GM21526 (cell line): ENCODE measurements at regions not wholly inside any gene's neighbourhood (a gene's known extent, or its start where the extent isn't known, plus 50 kb on each side); places are given as distances from the start of the nearest gene placed in this dataset.

ENCODE experiments used
- ATAC-seq: cut with Tn5 transposase; IDR thresholded peaks from one replicate; pipeline ENCODE4 v1.9.1; 2021; ENCODE audit warnings: moderate library complexity; ENCODE audit not compliant: unreplicated experiment, low FRiP score

DNA sequence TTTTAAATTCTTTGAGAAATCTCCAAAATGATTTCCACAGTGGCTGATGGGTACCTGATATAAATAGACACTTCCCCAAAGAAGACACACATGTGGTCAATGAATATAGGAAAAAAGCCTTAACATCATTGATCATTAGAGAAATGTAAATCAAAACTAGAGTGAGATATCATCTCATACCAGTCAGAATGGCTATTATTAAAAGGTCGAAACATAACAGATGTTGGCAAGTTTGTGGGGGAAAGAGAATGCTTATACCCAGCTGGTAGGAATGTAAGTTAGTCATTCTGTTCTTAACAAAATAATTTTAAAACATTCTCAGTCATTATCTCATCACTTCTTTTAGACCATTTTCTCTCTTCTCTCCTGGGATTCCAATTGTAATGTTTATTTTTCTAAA lies 1666.0 kb upstream of the ACO1 start:
- no peak for ATAC-seq

DNA sequence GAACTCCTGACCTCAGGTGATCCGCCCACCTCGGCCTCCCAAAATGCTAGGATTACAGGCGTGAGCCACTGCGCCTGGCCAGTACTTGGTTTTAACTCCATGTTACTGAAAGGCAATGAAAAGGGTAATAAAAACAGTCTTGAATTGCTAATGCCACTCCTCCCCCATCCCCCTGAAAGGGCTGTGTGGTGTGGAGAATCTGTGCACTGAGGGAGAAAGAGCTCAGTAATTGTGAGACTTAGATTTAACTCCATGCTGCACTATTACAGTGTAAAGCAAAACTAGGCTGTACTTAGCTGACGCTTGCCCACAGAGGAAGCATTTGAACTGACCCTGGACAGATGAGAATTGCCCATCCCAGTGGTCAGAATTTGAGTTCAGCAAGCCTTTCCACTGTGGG lies 1662.4 kb upstream of the ACO1 start:
- no peak for ATAC-seq

DNA sequence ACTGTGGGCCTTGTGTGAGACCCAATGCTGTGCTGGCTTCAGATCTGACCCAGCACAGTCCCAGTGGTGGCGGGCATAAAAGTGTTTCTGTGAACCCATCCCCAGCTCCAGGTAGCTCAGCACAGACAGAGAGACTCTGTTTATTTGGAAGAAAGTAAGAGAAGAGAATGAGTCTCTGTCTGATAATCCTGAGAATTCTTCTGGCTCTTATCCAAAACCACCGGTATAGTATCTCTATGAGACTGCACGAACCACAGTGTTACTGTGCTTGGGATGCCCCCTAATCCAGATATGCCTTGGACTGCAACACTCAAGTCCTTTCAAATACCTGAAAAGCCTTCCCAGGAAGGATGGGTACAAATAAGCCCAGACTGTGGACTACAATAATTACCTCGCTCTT lies 1660.8 kb upstream of the ACO1 start:
- ATAC-seq, result no peak

DNA sequence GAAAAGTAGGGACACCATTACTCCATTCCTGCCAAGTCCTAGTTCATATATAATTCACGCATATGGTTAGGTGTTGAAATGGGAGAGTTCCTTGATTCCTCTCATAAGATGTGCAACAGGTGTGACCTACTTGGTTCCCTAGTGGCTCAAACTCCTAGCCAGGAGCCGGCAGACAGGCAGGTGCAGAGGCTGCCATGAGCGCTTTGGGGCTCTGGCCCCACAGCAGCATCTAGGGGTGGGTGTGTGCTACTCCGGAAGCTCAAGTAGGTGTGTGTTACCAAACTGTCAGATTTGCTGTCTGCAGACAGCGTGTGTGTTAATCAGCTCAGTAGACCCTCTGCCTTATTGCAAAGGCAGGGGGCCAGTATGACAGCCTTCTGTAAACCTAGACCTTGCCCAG lies 1652.4 kb upstream of the ACO1 start:
- no peak for ATAC-seq

DNA sequence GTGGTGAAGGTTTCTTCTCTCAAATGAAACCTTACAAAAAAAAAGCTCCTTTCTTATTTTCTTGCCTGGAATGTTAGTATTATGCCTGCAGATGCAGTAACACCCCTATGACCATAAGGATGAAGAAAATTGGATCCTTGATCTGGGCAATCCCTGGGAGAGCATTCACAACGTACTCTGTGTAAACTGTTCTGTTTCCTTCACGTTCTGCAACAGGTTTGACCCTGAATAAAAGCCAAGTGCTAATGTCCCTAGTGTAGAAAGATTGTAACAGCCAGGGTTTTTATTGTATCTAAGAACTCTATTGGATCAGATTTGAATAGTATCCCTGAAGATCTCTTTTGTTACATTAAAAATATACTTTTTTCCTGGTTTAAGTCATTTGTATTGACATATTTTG lies 1639.6 kb upstream of the ACO1 start:
- ATAC-seq, result no peak

DNA sequence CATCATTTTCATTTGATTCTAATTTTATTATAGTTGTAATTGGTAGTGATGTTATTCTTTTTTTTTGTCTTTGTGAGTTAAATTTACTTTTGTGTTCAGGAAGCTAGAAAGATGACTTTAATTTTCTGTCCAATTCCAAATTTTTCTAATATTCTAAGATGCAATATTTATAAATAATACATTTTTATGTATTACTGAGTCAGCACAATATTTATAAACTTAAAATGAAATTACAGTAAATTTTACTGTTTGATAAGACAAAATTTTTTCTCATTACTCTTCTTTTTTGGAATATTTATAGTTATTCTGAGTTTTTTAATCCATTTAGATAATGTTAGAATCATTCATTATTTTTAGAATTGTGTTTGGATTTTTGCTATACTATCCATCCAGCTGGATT lies 1637.9 kb upstream of the ACO1 start:
- ATAC-seq, result no peak

DNA sequence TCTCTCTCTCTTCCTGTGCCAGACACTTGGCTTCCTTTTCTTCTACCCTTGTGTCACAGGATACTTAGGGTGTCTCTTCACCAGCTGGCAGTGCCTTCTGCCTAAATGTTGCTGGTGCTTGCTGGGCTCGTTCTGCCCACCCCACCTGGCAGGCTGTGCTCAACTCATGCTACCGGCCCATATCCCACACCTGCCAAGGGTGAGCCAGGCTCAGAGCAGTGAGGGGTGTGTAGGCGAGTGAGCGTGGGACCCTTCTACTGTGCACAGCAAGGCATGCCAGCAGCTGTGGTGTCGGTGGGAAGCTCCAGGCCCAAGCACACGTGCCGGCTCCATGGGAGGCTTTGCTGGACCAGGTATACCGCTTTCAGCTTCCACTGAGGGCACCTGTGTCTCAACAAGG lies 1626.7 kb upstream of the ACO1 start:
- no peak for ATAC-seq

DNA sequence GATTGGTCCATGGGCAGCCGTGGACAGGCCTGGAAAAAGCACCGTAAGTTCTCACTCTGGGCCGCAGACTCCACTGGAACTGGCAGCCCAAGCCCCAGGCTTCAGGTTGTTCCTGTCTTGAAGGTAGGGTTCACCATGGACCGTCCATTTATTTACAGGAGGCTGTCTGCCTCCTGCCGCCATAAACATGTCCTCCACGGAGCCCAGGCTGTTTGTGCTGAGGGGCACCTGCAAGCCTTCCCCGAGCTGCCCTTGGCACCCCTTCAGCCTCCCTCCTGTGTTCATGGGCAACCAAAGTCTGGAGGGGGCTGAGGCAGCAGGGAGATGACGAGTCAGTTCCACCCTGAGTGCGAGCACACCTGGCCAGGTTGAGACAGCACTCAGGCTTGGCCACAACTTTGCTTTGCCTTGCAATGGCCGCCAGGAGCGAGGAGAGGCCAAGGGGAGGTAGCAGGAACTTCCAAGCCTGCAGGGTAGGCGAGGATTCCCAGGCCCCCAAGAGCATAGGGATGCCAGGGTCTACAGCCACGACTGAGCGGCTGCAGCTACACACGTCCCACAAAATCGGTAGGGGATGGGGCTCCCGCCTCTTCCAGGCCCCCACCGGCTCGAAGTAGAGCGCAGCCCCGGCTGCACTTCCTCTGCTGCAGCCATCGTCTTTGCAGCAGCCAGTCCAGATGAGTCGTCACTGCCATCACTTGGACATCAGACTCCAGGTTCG lies 1625.6 kb upstream of the ACO1 start:
- no peak for ATAC-seq

DNA sequence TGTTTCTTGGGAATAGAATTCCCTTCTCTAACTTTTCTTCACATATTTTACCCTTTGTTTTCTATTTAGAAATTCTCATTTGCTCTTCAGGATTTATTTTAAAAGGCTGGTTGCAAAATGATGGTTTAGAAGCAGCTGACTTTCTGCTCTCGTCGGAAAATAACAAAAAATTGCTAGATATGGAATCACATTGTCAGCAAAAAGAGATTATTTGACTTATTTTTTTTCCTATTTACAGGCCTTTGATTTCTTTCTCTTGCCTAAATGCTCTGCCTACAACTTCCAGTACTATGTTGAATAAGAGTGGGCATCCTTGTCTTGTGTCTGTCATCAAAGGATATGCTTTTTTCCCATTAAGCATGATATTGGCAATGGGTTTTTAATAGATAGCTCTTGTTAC lies 1619.1 kb upstream of the ACO1 start:
- ATAC-seq, result no peak

DNA sequence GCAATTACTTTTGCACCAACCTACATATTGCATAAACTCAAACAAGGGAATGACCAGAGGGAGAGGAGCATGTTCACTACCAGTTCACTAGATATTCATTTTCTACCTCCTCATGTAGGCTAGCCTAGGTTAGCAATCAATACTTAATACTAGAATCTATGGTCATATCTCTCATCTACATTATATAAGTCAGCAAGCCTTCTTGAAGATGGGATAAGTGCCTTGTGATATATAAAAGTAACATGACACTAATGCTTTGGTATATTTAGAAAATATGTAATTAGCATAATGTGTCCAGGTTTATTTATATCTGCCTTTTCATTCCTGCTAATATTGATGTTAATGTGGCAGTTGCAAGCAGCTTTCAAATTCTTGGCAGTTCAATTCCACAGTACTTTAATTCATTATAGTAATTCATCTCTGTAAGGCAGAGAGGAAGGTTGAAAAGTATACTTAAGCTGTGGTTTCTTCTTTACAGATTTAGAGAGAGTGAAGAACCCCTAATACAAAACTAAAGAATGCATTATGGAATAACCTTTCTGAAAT lies 1613.2 kb upstream of the ACO1 start:
- no peak for ATAC-seq

DNA sequence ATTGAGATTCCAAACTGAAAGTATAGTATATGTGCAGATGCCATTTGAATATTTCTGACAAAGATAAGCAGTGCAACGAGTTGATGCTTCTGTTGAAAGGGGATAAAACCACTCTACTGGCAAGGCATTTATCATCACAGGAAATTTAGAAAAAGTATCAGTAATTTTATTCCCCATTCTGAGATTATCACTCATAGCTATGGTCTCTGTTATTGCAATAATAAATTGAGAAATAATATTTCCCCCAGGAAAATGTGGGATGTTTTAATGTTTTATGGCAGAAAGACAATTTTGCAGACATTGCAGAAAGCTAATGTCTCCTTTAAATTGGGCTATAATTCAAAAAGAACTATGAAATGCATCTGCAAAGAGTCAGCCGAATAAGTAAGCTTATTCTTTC lies 1612.7 kb upstream of the ACO1 start:
- ATAC-seq, result no peak

DNA sequence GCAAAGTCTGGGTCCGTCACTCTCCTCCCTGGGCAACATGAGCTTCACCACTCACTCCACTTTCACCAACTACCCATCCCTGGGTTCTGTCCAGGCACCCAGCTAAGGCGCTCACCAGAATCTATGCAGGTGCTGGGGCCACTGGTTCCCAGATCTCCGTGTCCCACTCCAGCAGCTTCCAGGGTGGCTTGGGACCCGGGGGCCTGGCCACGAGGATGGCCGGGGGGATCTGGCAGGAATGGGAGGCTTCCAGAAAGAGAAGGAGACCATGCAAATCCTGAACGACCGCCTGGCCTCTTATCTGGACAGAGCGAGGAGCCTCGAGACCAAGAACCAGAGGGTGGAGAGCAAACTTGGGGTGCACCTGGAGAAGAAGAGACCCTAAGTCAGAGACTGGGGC lies 1611.0 kb upstream of the ACO1 start:
- no peak for ATAC-seq

DNA sequence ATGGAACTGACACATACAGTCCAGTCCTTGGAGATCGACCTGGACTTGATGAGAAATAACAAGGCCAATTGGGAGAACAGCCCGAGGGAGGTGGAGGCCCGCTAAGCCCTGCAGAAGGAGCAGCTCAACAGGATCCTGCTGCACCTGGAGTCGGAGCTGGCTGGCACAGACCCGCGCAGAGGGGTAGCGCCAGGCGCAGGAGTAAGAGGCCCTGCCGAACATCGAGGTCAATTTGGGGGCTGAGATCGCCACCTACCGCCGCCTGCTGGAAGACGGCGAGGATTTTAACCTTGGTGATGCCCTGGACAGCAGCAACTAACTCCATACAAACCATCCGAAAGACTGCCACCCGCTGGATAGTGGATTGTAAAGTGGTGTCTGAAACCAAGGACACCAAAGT lies 1610.1 kb upstream of the ACO1 start:
- ATAC-seq, result no peak

DNA sequence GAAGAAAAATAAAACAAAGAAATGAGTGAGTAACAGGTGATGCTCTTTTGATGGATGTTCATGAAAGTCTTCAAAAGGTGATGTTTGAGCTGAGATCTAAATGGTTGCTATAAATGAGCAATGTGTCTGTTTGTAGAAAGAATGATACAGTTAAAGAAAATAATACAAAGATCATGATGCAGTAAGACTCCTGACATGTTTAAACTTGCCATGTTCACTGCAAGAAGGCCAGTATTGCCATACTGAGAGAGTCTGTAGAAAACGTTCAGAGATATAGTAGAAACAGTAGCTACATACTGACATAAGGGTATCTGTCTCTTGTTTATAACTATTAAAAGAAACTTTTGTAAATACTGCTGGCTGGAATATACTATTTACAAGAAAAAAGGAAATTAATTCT lies 1609.2 kb upstream of the ACO1 start:
- no peak for ATAC-seq

DNA sequence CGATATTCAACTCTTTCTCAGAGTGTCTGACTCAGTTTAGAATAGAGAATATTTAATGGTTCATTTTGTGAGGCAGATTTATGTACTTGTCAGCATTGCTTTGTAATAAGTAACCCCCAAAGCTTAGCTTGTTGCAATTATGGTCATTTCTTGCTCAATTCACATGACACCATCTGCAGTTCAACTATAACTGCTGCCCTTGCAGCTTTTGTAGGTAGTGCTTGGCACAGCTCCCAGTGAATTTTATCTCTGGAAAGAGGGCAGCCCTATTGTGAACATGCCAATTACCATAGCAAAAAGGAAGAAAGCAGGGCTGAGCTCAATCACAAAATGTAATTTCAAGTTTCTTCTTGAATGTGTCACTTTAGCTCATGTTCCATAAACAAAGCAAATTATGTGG lies 1587.7 kb upstream of the ACO1 start:
- ATAC-seq, result no peak

DNA sequence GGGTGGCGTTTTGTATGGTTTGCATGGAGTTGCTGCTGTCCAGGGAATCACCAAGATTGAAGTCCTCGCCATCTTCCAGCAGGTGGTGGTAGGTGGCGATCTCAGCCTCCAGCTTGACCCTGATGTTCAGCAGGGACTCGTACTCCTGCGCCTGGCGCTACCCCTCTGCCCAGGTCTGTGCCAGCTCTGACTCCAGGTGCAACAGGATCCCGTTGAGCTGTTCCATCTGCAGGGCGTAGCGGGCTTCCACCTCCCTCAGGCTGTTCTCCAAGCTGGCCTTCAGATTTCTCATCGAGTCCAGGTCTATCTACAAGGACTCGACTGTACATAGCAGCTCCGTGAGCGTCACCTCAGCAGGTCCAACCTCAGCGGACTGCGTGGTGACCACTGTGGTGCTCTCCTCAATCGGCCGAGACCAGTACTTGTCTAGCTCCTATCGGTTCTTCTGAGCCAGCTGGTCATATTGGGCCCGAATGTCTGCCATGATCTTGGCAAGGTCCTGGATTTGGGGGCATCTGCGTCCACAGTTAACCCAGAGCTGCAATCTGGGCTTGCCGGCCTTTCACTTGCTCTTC lies 1584.8 kb upstream of the ACO1 start:
- no peak for ATAC-seq

DNA sequence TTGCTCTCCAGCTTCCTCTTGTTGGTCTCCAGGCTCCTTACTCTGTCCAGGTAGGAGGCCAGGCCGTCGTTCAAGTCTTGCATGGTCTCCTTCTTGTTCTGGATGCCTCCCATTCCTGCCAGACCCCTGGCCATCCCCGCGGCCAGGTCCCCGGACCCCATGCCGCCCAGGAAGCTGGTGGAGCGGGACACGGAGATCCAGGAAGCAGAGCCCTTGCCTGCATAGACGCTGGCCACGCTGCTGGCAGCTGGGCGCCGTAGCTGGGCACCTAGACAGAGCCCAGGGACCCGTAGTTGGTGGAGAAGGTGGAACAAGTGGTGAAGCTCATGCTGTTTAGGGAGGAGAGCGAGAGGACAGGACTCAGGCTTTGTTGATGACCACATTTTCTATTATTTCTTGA lies 1584.0 kb upstream of the ACO1 start:
- no peak for ATAC-seq

DNA sequence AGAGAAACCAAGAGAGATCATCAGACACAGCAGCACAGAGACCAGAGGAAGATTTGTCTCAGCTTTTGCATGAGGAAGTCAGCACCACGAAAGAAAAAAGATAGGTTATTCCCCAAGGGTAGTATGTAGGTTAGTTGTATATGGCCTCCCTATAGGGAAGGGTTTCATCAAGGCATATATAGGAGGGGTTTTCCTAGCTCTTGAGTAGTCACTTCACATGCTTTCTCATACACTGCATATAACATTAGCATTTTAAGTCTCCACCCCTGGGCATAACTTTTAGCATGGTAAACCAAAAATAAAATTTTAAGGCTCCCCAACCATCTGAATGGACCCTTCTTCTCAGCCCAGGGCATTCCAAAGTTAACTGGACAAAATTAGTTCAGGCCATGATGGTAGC lies 1571.6 kb upstream of the ACO1 start:
- no peak for ATAC-seq

DNA sequence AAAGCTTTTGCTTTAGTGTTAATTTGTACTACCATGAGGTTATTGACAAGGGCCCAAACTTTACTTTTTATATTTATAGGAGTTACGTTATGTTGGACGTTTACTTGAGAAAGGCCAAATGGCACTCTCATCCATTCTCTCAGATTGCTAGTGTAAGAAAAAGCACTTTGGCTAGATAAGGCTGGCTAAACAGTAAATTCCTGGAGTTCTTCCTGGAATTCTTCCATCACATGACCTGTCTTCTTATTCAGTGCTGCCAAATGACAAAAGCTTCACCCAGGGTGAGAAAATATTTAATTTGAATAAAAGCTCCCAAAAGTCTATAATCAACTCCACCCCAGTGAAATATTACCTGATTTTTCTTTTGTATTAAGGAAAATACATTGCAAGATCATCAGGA lies 1568.9 kb upstream of the ACO1 start:
- ATAC-seq, result no peak

DNA sequence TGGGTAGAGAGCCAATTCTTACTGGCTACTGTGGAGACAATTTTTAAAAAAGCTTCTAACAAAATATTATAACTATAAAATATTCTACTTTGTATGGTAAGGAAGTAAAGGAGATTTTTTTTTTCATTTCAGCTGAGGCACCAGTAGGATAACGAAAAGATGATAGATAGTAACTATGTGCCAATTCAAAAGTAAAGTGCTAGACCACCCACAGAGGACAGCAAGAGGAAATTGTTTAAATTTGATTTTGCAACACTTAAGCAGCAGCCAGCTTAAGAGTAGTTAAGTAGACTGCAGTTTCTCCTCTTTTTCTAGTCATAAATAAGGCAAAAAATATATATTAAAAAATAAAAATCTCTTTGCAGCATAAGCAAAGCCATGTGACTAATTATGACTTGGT lies 1539.3 kb upstream of the ACO1 start:
- no peak for ATAC-seq

DNA sequence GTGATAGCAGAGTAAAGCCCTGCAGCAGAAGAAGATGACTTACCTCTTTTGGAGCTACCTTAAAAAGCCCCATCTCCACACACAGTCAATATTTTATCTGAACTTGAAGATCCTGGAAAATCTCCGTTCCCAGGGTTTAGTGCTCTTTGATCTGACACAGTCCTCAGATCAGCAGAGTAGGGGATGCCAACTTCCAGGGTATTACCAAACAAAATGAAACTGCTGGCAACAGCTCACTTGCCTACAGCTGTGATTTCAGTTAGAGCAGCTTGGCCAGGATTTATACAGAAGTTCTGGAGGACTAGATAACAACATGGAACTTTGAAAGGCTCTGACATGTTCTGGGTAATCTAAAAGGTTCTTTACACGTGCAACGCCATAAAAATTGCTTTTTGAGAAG lies 1537.8 kb upstream of the ACO1 start:
- ATAC-seq, result no peak

DNA sequence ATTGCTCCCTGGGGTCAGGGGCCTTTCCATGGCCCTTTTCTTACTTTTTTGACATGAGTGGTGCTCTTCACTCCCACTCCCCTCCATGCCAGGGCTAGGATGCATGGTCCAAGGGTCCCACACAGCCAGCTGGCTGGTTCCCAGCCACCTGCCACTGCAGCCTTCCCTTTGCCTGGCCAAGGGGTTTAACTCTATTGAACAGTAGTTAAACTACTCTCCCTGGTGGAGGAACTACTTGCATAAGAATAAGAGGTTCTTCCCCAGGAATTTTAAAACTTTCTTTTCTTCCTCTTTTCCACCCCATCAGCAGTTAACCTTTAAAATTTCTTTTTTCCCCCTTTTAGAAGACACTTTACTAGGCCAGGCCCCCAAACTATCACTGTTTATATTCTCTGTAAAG lies 1532.8 kb upstream of the ACO1 start:
- no peak for ATAC-seq

DNA sequence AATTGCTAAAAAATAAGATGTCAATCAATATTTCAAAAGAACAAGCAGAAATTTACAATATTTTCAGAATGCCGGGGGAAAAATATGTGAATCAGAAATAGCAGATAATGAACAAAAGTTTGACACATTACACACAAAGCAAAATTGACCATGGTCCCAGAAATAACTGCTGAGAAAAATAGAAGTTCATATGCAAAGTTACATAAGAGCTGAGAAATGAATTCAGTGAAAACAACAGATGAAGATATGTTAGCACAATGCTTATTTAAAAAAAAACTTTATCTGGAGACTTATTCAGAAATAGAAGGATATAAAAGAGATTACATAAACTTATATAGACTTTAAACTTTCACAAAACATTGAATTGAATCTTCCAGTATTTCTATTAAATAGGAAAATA lies 1483.7 kb upstream of the ACO1 start:
- no peak for ATAC-seq
